ENCODE measurements at regions not wholly inside any gene's neighbourhood (a gene's known extent, or its start where the extent isn't known, plus 50 kb on each side); places are given as distances from the start of the nearest gene placed in this dataset.
"Not testable (repeated sequence)": the region's sequence is repeated elsewhere in the genome, so short reads cannot be mapped to it uniquely, and the experiment has no call there.

GRCh38 chr17:27206447-27206846, 87.5 kb upstream of the WSB1 start:
- peak; percentile 22 for DNase-seq (ENCODE audit: low spot score)

GRCh38 chr17:27207073-27207513, 86.8 kb upstream of the WSB1 start:
- peak; percentile 71 for DNase-seq (ENCODE audit: low spot score)

DNA sequence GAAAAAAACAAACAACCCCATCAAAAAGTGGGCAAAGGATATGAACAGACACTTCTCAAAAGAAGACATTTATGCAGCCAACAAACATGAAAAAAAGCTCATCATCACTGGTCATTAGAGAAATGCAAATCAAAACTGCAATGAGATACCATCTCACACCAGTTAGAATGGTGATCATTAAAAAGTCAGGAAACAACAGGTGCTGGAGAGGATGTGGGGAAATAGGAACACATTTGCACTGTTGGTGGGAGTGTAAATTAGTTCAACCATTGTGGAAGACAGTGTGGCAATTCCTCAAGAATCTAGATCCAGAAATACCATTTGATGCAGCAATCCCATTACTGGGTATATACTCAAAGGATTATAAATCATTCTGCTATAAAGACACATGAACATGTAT, 85.5 kb upstream of the WSB1 start:
- not testable (repeated sequence) for DNase-seq (ENCODE audit: low spot score)

- DNase-seq (ENCODE audit: low spot score), result no peak
These were observed 84.6 kb upstream of the WSB1 start for GRCh38 chr17:27209316-27209715.

GRCh38 chr17:27210809-27211208, 83.1 kb upstream of the WSB1 start:
- DNase-seq (ENCODE audit: low spot score), result not testable (repeated sequence)

DNA sequence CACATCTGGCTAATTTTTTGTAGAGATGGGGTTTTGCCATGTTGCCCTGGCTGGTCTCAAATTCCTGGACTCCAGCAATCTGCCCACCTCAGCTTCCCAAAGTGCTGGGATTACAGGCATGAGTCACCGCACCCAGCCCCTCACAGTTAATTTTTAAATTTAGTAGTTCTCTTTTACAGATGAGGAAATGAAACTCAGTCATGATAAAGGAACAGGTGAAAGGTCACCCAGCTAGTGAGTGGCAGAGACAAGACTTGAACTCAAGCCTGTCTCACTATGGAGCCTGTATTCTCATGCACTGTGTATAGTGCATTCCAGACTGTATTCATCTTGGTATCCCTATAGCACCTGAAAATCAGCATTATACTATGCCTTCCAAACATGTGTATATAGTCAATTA, 77.1 kb upstream of the WSB1 start:
- no peak for DNase-seq (ENCODE audit: low spot score)

GRCh38 chr17:27217631-27218030, 76.3 kb upstream of the WSB1 start:
- no peak for DNase-seq (ENCODE audit: low spot score)

- no peak for DNase-seq (ENCODE audit: low spot score)
These were observed 75.9 kb upstream of the WSB1 start for GRCh38 chr17:27218041-27218440.

GRCh38 chr17:27218719-27219488, 75.0 kb upstream of the WSB1 start:
- DNase-seq (ENCODE audit: low spot score), result no peak

DNA sequence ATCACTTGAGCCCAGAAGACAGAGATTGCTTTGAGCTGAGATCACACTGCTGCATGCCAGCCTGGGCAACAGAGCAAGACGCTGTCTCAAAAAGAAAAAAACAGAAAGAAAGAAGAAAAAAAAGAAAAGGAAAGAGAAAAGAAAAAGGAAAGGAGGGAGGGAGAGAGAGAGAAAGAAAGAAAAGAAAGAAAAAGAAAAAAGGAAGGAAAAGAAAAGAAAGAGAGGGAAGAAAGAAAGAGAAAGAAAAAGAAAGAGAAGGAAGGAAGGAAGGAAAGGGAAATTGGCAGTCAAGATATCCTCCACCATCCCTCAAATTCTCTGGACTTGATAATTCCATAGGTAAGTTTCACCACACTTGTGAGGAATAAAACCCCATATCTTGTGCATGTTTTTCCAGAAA, 71.4 kb upstream of the WSB1 start:
- DNase-seq (ENCODE audit: low spot score), result no peak

- DNase-seq (ENCODE audit: low spot score), result peak; percentile 42
These were observed 69.2 kb upstream of the WSB1 start for GRCh38 chr17:27224526-27225315.

DNA sequence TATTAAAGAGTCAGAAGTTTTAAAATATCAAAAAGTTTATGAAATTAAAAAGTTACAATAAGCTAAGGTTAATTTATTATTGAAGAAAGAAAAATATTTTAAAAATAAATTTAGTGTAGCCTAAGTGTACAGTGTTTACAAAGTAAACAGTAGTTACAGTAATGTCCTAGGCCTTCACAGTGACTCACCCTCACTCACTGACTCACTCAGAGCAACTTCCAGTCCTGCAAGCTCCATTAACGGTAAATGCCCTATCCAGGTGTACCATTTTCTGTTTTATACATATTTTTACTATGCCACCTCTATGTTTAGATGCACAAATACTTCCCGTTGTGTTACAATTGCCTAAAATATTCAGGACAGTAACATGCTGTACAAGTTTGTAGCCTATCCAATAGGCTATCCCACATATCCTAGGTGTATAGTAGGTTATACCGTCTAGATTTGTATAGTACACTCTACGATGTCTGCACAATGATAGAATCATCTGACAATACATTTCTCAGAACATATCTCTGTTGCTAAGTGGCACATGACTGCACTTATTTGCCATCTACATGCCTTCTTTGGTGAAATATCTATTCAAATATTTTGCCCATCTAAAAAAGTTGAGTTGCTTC, 67.2 kb upstream of the WSB1 start:
- DNase-seq (ENCODE audit: low spot score), result peak; percentile 69

- DNase-seq (ENCODE audit: low spot score), result no peak
These were observed 62.9 kb upstream of the WSB1 start for GRCh38 chr17:27230996-27231395.

- no peak for DNase-seq (ENCODE audit: low spot score)
These were observed 61.6 kb upstream of the WSB1 start for GRCh38 chr17:27232328-27232727.

- no peak for DNase-seq (ENCODE audit: low spot score)
These were observed 60.9 kb upstream of the WSB1 start for GRCh38 chr17:27233059-27233458.

DNA sequence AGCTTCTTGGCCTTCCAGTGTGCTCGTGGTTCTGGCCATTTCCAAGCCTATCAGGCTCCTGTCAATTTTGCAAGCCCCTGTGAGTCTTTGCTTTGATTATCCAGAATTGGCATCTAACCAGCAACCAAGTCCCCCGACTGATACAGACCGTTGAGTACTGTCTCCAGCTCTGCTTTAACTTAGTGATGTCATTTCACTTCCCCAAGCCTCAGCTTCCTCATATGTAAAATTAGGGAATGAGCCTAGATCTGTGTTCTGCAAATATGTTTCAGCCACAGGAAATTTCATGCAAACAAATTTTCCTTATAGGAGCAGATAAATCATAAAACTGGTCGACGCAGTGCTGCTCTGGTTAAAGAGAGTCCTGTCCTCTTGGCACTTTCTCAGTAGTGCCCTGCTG, 60.1 kb upstream of the WSB1 start:
- DNase-seq (ENCODE audit: low spot score), result no peak

DNA sequence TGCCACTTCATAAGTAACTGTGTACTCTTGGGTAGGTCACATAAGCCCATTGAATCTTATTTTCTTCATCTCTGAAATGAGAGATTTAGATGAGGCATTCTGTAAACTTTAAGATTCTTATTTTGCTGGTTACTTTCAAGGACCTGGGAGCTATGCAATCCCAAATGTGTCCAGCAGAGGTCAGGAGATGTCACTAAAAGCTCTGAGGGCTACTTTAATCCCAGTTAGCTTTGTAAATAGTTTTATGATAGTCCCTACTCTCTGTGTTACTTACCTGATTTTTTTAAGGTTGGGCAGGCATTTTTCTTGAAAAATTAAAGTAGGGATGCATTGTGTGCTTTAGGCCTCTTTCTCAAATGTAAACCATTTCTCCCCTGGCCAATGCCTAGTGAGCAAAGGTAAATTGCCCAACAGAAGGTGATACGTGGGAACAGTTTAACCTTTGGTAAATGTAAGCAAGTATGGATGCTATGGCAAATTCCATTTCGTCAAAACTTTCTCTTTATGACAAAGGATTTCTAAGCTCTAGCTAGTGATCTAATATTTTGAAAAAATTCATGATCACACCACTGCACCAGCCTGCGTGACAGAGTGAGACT, 57.1 kb upstream of the WSB1 start:
- peak; percentile 73 for DNase-seq (ENCODE audit: low spot score)

- DNase-seq (ENCODE audit: low spot score), result no peak
These were observed 56.0 kb upstream of the WSB1 start for GRCh38 chr17:27237890-27238289.

GRCh38 chr17:27239046-27239445, 54.9 kb upstream of the WSB1 start:
- no peak for DNase-seq (ENCODE audit: low spot score)

DNA sequence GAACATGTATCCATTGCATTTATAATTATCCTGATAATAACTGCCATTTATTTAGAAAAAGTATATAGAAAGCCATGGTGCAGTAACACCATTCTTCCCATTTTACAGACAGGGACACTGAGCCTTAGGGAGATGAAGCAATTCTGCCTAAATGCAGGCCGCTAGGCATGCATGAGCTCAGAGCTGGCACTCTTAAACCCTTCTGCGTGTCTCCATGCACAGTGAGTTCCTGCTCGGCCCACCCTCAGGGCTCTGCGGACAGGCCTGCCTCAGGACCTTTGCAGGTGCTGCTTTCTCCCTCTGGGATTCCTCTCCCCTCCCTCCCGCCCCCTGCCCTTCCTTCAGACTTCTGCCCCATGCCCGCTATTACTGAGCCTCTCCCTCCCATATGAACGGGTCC, 54.3 kb upstream of the WSB1 start:
- no peak for DNase-seq (ENCODE audit: low spot score)

GRCh38 chr17:27240086-27240801, 53.7 kb upstream of the WSB1 start:
- no peak for DNase-seq (ENCODE audit: low spot score)

- DNase-seq (ENCODE audit: low spot score), result no peak
These were observed 53.1 kb upstream of the WSB1 start for GRCh38 chr17:27240802-27241155.

All from A172 (cell line).